HepG2 (cell line): ENCODE measurements at regions not wholly inside any gene's neighbourhood (a gene's known extent, or its start where the extent isn't known, plus 50 kb on each side); places are given as distances from the start of the nearest gene placed in this dataset.
A peak's percentile ranks its signal among the peaks of the same experiment; 100 is the strongest.

Source experiments
- HOXA3 ChIP-seq: sonication (generic); formaldehyde crosslinking; IDR thresholded peaks from 2 replicates; pipeline ENCODE4 v1.5.0; 2020; ENCODE audit warnings: missing genetic modification reagents
- MEF2D ChIP-seq: sonication (generic); formaldehyde crosslinking; IDR thresholded peaks from 2 replicates; pipeline ENCODE4 v1.5.1; 2020; ENCODE audit warnings: mild to moderate bottlenecking, missing genetic modification reagents
- PHF5A ChIP-seq: IDR thresholded peaks from one replicate; pipeline ENCODE4 v1.6.1; 2018; ENCODE audit warnings: low read depth, missing genetic modification reagents; ENCODE audit not compliant: unreplicated experiment
- SOX13 ChIP-seq, 3 experiments: fragments of 450-650 bp in 1 of 3; sonication (generic) in 1 of 3; formaldehyde crosslinking in 1 of 3; IDR thresholded peaks in 2 of 3; conservative IDR thresholded peaks in 1 of 3; 2 replicates each; pipeline versions ENCODE4 v1.5.0 to v1.6.1; 2016 to 2020; ENCODE audit warnings: antibody characterized with exemption in 1 of 3, mild to moderate bottlenecking in 1 of 3, missing compliant biosample characterization in 1 of 3, missing genetic modification reagents in 1 of 3, moderate library complexity in 1 of 3
- TEAD3 ChIP-seq: optimal IDR thresholded peaks from 2 replicates; pipeline ENCODE3; 2016; ENCODE audit warnings: borderline replicate concordance
- THYN1 ChIP-seq: sonication (generic); formaldehyde crosslinking; IDR thresholded peaks from 2 replicates; pipeline ENCODE4 v1.8.1; 2023; ENCODE audit warnings: low read depth, mild to moderate bottlenecking, moderate library complexity, missing genetic modification reagents, borderline replicate concordance
- ZNF205 ChIP-seq: IDR thresholded peaks from 2 replicates; pipeline ENCODE4 v1.6.1; 2018; ENCODE audit warnings: missing biosample characterization, missing genetic modification reagents
- ZNF333 ChIP-seq: sonication (generic); formaldehyde crosslinking; IDR thresholded peaks from 2 replicates; pipeline ENCODE4 v1.4.0; 2020; ENCODE audit warnings: mild to moderate bottlenecking, missing genetic modification reagents, borderline replicate concordance
- ZNF441 ChIP-seq: sonication (generic); formaldehyde crosslinking; IDR thresholded peaks from 2 replicates; pipeline ENCODE4 v1.7.0; 2021; ENCODE audit warnings: missing genetic modification reagents, borderline replicate concordance
- ZSCAN31 ChIP-seq: sonication (generic); formaldehyde crosslinking; IDR thresholded peaks from 2 replicates; pipeline ENCODE4 v1.5.0; 2020; ENCODE audit warnings: low read depth, mild to moderate bottlenecking, missing genetic modification reagents
- TF ChIP-seq, protein P1 (sequence below): sonication (generic); formaldehyde crosslinking; IDR thresholded peaks from 2 replicates; pipeline ENCODE4 v1.4.0; 2020; ENCODE audit warnings: mild to moderate bottlenecking, missing genetic modification reagents, borderline replicate concordance
- TF ChIP-seq, protein P2 (sequence below): sonication (generic); formaldehyde crosslinking; IDR thresholded peaks from 2 replicates; pipeline ENCODE4 v1.4.0; 2020; ENCODE audit warnings: missing genetic modification reagents, borderline replicate concordance
- TF ChIP-seq, protein P3 (sequence below): sonication (generic); formaldehyde crosslinking; IDR thresholded peaks from 2 replicates; pipeline ENCODE4 v1.4.0; 2020; ENCODE audit warnings: mild to moderate bottlenecking, missing genetic modification reagents
- TF ChIP-seq, protein P4 (sequence below): sonication (generic); formaldehyde crosslinking; IDR thresholded peaks from 2 replicates; pipeline ENCODE4 v1.5.0; 2020; ENCODE audit warnings: mild to moderate bottlenecking, missing genetic modification reagents, borderline replicate concordance
- TF ChIP-seq, protein P5 (sequence below): IDR thresholded peaks from 2 replicates; pipeline ENCODE4 v1.4.0; 2020; ENCODE audit warnings: mild to moderate bottlenecking, missing genetic modification reagents

DNA sequence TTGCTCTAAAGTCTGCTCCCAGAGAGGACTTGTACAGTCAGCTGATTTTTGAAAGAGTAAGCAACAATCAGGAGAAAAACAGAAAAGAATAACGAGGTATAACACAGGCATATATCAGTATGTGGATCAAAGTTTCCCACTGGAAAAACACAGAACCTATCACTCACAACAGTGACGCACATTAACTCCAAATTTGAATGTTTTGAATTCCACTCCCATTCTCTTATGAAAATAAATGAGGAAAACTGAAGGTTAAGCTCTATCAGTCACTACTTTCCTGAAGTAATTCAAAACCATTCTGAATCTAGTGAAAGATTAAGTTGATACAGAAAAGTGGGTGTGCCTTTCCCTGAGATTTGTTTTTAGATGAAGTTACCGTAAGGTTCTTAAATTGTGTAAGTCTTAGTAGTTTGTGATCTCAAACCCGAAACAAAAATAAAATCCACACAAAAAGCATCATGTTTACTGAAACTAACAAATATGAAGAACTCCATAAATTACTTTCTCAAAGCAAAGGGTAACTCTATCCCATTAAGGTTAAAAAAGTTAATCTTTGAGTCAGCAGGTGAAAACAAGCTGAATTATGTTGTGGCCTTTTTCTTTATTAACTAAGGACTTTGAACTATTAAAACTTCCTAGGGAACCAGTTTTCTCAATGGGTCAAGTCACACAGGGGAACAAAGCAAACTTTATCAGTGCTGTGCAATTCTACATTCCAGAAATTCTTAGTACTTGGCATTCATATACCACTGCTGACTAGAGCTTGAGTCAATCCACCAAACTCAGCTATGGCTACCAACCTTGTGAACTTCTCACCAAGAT, 115.7 kb downstream of the OGFRL1 start (continued):
- TF ChIP-seq, protein P1, sequence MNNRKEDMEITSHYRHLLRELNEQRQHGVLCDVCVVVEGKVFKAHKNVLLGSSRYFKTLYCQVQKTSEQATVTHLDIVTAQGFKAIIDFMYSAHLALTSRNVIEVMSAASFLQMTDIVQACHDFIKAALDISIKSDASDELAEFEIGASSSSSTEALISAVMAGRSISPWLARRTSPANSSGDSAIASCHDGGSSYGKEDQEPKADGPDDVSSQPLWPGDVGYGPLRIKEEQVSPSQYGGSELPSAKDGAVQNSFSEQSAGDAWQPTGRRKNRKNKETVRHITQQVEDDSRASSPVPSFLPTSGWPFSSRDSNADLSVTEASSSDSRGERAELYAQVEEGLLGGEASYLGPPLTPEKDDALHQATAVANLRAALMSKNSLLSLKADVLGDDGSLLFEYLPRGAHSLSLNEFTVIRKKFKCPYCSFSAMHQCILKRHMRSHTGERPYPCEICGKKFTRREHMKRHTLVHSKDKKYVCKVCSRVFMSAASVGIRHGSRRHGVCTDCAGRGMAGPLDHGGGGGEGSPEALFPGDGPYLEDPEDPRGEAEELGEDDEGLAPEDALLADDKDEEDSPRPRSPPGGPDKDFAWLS (CRISPR knock-in tag), result no peak
- TF ChIP-seq, protein P2, sequence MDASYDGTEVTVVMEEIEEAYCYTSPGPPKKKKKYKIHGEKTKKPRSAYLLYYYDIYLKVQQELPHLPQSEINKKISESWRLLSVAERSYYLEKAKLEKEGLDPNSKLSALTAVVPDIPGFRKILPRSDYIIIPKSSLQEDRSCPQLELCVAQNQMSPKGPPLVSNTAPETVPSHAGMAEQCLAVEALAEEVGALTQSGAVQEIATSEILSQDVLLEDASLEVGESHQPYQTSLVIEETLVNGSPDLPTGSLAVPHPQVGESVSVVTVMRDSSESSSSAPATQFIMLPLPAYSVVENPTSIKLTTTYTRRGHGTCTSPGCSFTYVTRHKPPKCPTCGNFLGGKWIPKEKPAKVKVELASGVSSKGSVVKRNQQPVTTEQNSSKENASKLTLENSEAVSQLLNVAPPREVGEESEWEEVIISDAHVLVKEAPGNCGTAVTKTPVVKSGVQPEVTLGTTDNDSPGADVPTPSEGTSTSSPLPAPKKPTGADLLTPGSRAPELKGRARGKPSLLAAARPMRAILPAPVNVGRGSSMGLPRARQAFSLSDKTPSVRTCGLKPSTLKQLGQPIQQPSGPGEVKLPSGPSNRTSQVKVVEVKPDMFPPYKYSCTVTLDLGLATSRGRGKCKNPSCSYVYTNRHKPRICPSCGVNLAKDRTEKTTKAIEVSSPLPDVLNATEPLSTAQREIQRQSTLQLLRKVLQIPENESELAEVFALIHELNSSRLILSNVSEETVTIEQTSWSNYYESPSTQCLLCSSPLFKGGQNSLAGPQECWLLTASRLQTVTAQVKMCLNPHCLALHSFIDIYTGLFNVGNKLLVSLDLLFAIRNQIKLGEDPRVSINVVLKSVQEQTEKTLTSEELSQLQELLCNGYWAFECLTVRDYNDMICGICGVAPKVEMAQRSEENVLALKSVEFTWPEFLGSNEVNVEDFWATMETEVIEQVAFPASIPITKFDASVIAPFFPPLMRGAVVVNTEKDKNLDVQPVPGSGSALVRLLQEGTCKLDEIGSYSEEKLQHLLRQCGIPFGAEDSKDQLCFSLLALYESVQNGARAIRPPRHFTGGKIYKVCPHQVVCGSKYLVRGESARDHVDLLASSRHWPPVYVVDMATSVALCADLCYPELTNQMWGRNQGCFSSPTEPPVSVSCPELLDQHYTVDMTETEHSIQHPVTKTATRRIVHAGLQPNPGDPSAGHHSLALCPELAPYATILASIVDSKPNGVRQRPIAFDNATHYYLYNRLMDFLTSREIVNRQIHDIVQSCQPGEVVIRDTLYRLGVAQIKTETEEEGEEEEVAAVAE (CRISPR knock-in tag), result no peak
- TF ChIP-seq, protein P3, sequence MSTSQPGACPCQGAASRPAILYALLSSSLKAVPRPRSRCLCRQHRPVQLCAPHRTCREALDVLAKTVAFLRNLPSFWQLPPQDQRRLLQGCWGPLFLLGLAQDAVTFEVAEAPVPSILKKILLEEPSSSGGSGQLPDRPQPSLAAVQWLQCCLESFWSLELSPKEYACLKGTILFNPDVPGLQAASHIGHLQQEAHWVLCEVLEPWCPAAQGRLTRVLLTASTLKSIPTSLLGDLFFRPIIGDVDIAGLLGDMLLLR, result no peak
- TF ChIP-seq SOX13 (IDR thresholded peaks at IDR 0.05) (no peak), SOX13 (CRISPR knock-in tag; conservative IDR thresholded peaks at IDR 0.05 in 1 of 2, IDR thresholded peaks at IDR 0.05 in 1 of 2) (peak in 1 of 2 experiments; percentile 57; a peak in 1 of 4 replicates), ZSCAN31 (CRISPR knock-in tag) (no peak), MEF2D (CRISPR knock-in tag) (no peak), ZNF205 (CRISPR knock-in tag) (no peak), THYN1 (no peak), ZNF441 (CRISPR knock-in tag) (no peak), ZNF333 (CRISPR knock-in tag) (no peak), PHF5A (CRISPR knock-in tag) (no peak), TEAD3 (CRISPR knock-in tag) (peak; percentile 85), HOXA3 (CRISPR knock-in tag) (no peak)
- TF ChIP-seq, protein P4, sequence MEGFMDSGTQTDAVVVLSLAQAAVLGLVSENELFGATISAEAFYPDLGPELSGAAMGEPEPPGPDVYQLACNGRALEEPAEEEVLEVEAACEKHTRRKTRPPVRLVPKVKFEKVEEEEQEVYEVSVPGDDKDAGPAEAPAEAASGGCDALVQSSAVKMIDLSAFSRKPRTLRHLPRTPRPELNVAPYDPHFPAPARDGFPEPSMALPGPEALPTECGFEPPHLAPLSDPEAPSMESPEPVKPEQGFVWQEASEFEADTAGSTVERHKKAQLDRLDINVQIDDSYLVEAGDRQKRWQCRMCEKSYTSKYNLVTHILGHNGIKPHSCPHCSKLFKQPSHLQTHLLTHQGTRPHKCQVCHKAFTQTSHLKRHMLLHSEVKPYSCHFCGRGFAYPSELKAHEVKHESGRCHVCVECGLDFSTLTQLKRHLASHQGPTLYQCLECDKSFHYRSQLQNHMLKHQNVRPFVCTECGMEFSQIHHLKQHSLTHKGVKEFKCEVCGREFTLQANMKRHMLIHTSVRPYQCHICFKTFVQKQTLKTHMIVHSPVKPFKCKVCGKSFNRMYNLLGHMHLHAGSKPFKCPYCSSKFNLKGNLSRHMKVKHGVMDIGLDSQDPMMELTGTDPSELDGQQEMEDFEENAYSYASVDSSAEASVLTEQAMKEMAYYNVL (CRISPR knock-in tag), result no peak
- TF ChIP-seq, protein P5, sequence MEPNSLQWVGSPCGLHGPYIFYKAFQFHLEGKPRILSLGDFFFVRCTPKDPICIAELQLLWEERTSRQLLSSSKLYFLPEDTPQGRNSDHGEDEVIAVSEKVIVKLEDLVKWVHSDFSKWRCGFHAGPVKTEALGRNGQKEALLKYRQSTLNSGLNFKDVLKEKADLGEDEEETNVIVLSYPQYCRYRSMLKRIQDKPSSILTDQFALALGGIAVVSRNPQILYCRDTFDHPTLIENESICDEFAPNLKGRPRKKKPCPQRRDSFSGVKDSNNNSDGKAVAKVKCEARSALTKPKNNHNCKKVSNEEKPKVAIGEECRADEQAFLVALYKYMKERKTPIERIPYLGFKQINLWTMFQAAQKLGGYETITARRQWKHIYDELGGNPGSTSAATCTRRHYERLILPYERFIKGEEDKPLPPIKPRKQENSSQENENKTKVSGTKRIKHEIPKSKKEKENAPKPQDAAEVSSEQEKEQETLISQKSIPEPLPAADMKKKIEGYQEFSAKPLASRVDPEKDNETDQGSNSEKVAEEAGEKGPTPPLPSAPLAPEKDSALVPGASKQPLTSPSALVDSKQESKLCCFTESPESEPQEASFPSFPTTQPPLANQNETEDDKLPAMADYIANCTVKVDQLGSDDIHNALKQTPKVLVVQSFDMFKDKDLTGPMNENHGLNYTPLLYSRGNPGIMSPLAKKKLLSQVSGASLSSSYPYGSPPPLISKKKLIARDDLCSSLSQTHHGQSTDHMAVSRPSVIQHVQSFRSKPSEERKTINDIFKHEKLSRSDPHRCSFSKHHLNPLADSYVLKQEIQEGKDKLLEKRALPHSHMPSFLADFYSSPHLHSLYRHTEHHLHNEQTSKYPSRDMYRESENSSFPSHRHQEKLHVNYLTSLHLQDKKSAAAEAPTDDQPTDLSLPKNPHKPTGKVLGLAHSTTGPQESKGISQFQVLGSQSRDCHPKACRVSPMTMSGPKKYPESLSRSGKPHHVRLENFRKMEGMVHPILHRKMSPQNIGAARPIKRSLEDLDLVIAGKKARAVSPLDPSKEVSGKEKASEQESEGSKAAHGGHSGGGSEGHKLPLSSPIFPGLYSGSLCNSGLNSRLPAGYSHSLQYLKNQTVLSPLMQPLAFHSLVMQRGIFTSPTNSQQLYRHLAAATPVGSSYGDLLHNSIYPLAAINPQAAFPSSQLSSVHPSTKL (CRISPR knock-in tag), result 0 out of 2 replicates have a peak, but pooled peaks have one; percentile 26
